Adrenal gland (tissue), 5 donors: ENCODE measurements at regions not wholly inside any gene's neighbourhood (a gene's known extent, or its start where the extent isn't known, plus 50 kb on each side); places are given as distances from the start of the nearest gene placed in this dataset.

ENCODE experiments used
- POLR2A ChIP-seq, 2 donors: fragments of 450-650 bp; IDR thresholded peaks; one replicate each; pipeline ENCODE4 v1.6.1; 2017; ENCODE audit warnings: antibody characterized with exemption in 2 of 2, mild to moderate bottlenecking in 2 of 2, moderate library complexity in 1 of 2
- TF ChIP-seq, protein P1 (sequence below), 6 experiments: fragments of 450-650 bp in 4 of 6; fragments of 200-600 bp in 2 of 6; sonication (generic) in 1 of 6; IDR thresholded peaks; 1 replicate in 5 of 6; 2 replicates in 1 of 6; pipeline versions ENCODE4 v1.5.1 to v1.8.0; 2016 to 2021; ENCODE audit warnings: antibody characterized with exemption in 6 of 6, mild to moderate bottlenecking in 2 of 6, moderate library complexity in 1 of 6
- donor health status: DM: no; HTN: no; CAD: no.

DNA sequence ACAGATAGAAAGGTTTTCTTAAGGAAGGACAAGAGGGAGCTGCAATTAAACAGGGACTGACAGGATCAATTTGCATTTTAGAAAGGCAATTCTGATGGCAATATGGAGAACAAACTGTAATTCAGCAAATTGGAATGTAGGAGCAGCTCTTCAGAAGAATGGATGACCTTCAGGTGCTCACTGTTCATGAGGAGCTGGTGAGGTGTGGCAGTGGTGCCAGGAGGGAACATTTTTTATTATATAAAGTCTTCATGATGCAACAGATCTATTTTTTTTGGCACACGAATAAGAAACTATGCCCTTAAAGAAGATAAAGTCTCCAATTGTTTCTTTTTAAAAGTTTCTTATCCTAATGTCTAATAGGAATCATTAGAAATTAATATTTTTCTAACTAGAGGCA is 151.7 kb downstream of the SLC38A4 start:
- no peak for TF ChIP-seq POLR2A (IDR thresholded peaks at IDR 0.05)
- TF ChIP-seq, protein P1, sequence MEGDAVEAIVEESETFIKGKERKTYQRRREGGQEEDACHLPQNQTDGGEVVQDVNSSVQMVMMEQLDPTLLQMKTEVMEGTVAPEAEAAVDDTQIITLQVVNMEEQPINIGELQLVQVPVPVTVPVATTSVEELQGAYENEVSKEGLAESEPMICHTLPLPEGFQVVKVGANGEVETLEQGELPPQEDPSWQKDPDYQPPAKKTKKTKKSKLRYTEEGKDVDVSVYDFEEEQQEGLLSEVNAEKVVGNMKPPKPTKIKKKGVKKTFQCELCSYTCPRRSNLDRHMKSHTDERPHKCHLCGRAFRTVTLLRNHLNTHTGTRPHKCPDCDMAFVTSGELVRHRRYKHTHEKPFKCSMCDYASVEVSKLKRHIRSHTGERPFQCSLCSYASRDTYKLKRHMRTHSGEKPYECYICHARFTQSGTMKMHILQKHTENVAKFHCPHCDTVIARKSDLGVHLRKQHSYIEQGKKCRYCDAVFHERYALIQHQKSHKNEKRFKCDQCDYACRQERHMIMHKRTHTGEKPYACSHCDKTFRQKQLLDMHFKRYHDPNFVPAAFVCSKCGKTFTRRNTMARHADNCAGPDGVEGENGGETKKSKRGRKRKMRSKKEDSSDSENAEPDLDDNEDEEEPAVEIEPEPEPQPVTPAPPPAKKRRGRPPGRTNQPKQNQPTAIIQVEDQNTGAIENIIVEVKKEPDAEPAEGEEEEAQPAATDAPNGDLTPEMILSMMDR (IDR thresholded peaks at IDR 0.05) = no peak
